ENCODE measurements at regions not wholly inside any gene's neighbourhood (a gene's known extent, or its start where the extent isn't known, plus 50 kb on each side); places are given as distances from the start of the nearest gene placed in this dataset.

DNA sequence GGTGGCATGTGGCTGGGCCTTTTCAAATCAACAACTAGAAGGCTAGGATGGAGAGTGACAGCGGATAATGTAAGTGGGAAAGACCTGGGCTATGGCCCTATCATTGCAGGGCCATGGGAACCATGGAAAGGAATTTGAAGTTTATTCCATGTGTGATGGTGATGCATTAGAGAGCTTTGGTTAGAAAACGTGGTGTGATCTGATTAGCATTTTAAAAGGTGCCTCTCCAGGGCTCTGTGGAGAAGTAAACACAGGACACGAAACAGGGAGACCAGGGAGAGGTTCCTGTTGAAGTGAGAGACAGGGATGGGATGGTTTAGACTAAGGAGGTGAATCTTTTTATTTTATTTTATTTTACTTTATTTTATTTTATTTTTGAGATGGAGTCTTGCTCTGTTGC lies 749.5 kb downstream of the GATA3 start:
- H3K4me1 Mint-ChIP-seq = no peaks in the 10 kb centered on the region
- TF ChIP-seq, protein P1, sequence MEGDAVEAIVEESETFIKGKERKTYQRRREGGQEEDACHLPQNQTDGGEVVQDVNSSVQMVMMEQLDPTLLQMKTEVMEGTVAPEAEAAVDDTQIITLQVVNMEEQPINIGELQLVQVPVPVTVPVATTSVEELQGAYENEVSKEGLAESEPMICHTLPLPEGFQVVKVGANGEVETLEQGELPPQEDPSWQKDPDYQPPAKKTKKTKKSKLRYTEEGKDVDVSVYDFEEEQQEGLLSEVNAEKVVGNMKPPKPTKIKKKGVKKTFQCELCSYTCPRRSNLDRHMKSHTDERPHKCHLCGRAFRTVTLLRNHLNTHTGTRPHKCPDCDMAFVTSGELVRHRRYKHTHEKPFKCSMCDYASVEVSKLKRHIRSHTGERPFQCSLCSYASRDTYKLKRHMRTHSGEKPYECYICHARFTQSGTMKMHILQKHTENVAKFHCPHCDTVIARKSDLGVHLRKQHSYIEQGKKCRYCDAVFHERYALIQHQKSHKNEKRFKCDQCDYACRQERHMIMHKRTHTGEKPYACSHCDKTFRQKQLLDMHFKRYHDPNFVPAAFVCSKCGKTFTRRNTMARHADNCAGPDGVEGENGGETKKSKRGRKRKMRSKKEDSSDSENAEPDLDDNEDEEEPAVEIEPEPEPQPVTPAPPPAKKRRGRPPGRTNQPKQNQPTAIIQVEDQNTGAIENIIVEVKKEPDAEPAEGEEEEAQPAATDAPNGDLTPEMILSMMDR (IDR thresholded peaks at IDR 0.05) = no peak
- H3K4me3 Mint-ChIP-seq = no peak overlapping the region
- no peak overlapping the region for H3K27ac Mint-ChIP-seq
- H3K9me3 Mint-ChIP-seq = peaks cover 26% of the 10 kb centered on the region
- peaks cover 7% of the 10 kb centered on the region for H3K27me3 Mint-ChIP-seq (ENCODE audit: low read depth, poor library complexity)
- H3K36me3 Mint-ChIP-seq (ENCODE audit: low read depth) = no peaks in the 10 kb centered on the region
- no peak for DNase-seq

DNA sequence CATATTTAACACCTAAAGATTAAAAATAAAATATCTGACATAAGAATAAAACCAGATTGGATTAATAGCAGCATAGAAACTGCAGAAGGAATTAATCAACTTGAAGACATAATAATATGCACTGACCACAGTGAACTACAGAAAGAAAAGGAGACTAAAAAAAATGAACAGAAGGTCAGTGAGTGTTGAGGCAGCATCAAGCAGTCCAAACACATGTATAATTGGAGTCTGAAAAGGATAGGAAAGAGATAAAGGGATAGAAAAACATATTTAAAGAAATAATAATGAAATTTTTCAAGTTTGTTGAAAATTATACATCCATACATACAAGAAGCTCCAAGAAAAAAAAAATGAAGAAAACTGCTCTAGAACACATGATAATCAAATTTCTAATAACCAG lies 756.2 kb downstream of the GATA3 start:
- peaks cover 32% of the 10 kb centered on the region for H3K9me3 Mint-ChIP-seq
- TF ChIP-seq, protein P1 (IDR thresholded peaks at IDR 0.05) = no peak
- H3K36me3 Mint-ChIP-seq (ENCODE audit: low read depth) = no peaks in the 10 kb centered on the region
- no peak overlapping the region for H3K4me3 Mint-ChIP-seq
- H3K27me3 Mint-ChIP-seq (ENCODE audit: low read depth, poor library complexity) = peaks cover 12% of the 10 kb centered on the region
- no peaks in the 10 kb centered on the region for H3K4me1 Mint-ChIP-seq
- H3K27ac Mint-ChIP-seq = no peak overlapping the region
- no peak for DNase-seq

DNA sequence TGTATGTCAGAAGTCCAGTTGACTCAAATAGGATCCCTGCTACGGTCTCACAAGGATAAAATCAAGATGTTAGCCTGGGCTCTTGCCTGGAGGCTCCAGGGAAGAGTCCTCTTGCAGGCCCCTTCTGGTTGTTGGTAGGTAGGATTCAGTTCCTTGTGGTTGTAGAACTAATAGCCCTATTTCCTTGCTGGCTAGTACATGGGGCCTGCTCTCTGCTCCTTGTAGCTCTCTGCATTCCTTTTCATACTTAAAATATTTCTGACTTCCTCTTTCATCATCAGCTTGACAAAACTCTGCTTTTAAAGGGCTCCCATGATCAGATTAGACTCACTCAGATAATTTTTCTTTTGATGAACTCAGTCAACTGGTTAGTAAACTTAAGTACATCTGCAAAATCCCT lies 756.7 kb downstream of the GATA3 start:
- Mint-ChIP-seq H3K27me3 (ENCODE audit: low read depth, poor library complexity) (peaks cover 12% of the 10 kb centered on the region), H3K36me3 (ENCODE audit: low read depth) (no peaks in the 10 kb centered on the region), H3K4me1 (no peaks in the 10 kb centered on the region)

DNA sequence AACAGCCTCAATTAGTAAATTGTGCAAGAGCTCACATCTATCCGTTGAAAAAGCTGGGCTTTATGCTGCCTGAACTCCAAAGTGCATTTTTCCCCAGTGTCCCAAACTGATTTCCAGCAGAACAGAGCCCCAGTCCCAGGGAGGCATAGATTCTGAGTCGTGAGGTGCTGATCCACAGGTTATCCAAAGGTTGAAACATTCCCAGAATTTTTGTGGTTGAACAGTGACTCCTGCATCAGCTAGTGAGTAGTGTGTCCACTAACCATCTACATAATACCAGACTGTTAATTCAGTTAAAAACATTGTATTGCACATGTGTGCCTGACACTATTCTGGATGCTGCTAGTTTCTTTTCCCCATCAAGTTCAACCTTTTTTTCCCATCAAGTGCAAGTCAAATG lies 761.5 kb downstream of the GATA3 start:
- H3K9me3 Mint-ChIP-seq = peaks cover 6% of the 10 kb centered on the region
- peaks cover 4% of the 10 kb centered on the region for H3K27me3 Mint-ChIP-seq (ENCODE audit: low read depth, poor library complexity)
- no peak overlapping the region for H3K27ac Mint-ChIP-seq
- H3K4me3 Mint-ChIP-seq = no peak overlapping the region
- no peaks in the 10 kb centered on the region for H3K36me3 Mint-ChIP-seq (ENCODE audit: low read depth)
- no peaks in the 10 kb centered on the region for H3K4me1 Mint-ChIP-seq
- no peak for DNase-seq
- TF ChIP-seq, protein P1 (IDR thresholded peaks at IDR 0.05) = no peak

More for the DNA sequence above, 756.7 kb downstream of the GATA3 start:
- peaks cover 29% of the 10 kb centered on the region for H3K9me3 Mint-ChIP-seq
- no peak for DNase-seq
- no peak overlapping the region for H3K27ac Mint-ChIP-seq
- TF ChIP-seq, protein P1 (IDR thresholded peaks at IDR 0.05) = no peak
- no peak overlapping the region for H3K4me3 Mint-ChIP-seq

DNA sequence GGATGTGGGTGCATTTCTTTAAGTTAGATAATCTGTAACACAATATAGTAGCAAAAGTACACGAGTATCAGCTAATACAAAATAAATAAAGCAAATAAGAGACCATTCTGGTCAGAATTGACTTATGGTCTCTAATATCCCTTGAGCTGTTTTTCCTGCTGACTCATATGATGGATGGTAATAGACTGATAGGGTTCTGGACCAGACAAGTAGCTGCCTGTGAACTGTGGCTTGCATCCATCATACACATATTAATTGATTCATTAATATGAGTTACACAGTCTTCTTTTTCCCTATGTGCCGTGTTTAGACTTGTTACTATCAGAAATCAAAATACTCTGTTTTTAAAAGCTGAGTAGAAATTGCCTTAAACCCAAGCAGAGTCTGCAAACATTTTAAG lies 762.8 kb downstream of the GATA3 start:
- DNase-seq = no peak
- Mint-ChIP-seq H3K27me3 (ENCODE audit: low read depth, poor library complexity) (peaks cover 4% of the 10 kb centered on the region), H3K4me3 (no peak overlapping the region), H3K4me1 (no peaks in the 10 kb centered on the region), H3K9me3 (peaks cover 3% of the 10 kb centered on the region), H3K27ac (no peak overlapping the region), H3K36me3 (ENCODE audit: low read depth) (no peaks in the 10 kb centered on the region)
- TF ChIP-seq, protein P1 (IDR thresholded peaks at IDR 0.05) = no peak

DNA sequence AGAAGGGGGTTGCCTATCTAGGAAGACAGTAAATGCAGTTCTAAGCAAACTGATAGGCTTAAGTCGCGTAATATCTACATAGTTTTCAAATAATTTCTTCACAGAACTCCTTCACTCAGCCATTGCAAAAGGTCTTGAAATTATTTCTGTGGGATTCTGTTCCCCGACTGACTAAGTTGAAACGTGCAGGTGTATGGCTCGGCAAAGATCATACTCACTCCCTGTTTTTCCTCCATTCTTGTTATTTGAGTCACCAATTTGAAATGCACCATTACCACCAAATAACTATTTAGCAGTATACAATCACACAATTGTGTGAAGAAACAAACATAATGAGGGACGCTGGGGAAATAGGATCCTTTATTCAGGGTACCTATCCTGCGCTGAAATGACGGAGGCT lies 771.1 kb downstream of the GATA3 start:
- TF ChIP-seq, protein P1 (IDR thresholded peaks at IDR 0.05) = no peak
- Mint-ChIP-seq H3K27ac (no peak overlapping the region), H3K4me3 (no peak overlapping the region), H3K36me3 (ENCODE audit: low read depth) (no peaks in the 10 kb centered on the region), H3K4me1 (no peaks in the 10 kb centered on the region), H3K9me3 (no peaks in the 10 kb centered on the region), H3K27me3 (ENCODE audit: low read depth, poor library complexity) (no peaks in the 10 kb centered on the region)
- no peak for DNase-seq

All from nephron progenitor cell (in vitro differentiated cells).